ENCODE measurements at regions not wholly inside any gene's neighbourhood (a gene's known extent, or its start where the extent isn't known, plus 50 kb on each side); places are given as distances from the start of the nearest gene placed in this dataset.

GRCh38 chr4:75251547-75251946, 262.7 kb downstream of the RCHY1 start:
- DNase-seq: no peak

More at GRCh38 chr4:75251547-75251946, 262.7 kb downstream of the RCHY1 start:
- no peak overlapping the region for H3K4me2 ChIP-seq (ENCODE audit: insufficient read depth, insufficient read length, low read length)
- no peak overlapping the region for H3K4me3 Mint-ChIP-seq
- no peak overlapping the region for H2BK15ac ChIP-seq (ENCODE audit: low read depth, low read length)
- no peak overlapping the region for H2BK20ac ChIP-seq (ENCODE audit: low read depth, low read length, poor library complexity, severe bottlenecking)
- no peak overlapping the region for H2BK120ac ChIP-seq (ENCODE audit: low read depth, low read length, poor library complexity, severe bottlenecking)
- no peaks in the 10 kb centered on the region; a peak in 1 of 7 replicates for H3K36me3 Mint-ChIP-seq (ENCODE audit: insufficient read depth in 1 of 3, low read depth in 3 of 3)
- peaks cover 0 to 2% of the 10 kb centered on the region in 2 experiments; a peak in 3 of 5 replicates for H3K9me3 Mint-ChIP-seq
- H3K18ac ChIP-seq (ENCODE audit: insufficient read length, low read depth, low read length): no peak overlapping the region
- H3K4me1 ChIP-seq (ENCODE audit: insufficient read depth, low read length): no peaks in the 10 kb centered on the region
- H2BK5ac ChIP-seq (ENCODE audit: insufficient read length, low read length): no peak overlapping the region
- H3K23me2 ChIP-seq (ENCODE audit: insufficient read length, low read depth, low read length, poor library complexity, severe bottlenecking): no peaks in the 10 kb centered on the region
- no peak overlapping the region for H3K27ac ChIP-seq (ENCODE audit: insufficient read length, low read depth, low read length)
- no peak overlapping the region for H3K14ac ChIP-seq (ENCODE audit: insufficient read depth, low read length)
- no peak overlapping the region for H4K5ac ChIP-seq (ENCODE audit: insufficient read length, low read depth, low read length)
- no peak overlapping the region for H4K91ac ChIP-seq (ENCODE audit: insufficient read length, low read depth, low read length)
- H3K27me3 Mint-ChIP-seq (ENCODE audit: low read depth): no peaks in the 10 kb centered on the region
- no peak overlapping the region for H3K56ac ChIP-seq (ENCODE audit: insufficient read length, low read depth, low read length)
- peak overlapping the region in 1 of 3 experiments; percentile 70; a peak in 1 of 7 replicates for H3K27ac Mint-ChIP-seq
- no peak overlapping the region for H3T11ph ChIP-seq (ENCODE audit: low read length)
- H3K23ac ChIP-seq (ENCODE audit: insufficient read length, low read depth, low read length): no peak overlapping the region
- no peak overlapping the region for H4K8ac ChIP-seq (replicated peaks; ENCODE audit: insufficient read length, low read depth, low read length)
- no peak overlapping the region for H2AFZ ChIP-seq (ENCODE audit: low read length)
- H2BK12ac ChIP-seq (ENCODE audit: insufficient read length, low read depth, low read length): no peak overlapping the region
- H3K27me3 ChIP-seq (ENCODE audit: insufficient read depth, low read length): no peaks in the 10 kb centered on the region; the same call in 1 of the 2 replicates
- no peaks in the 10 kb centered on the region for H3K9me3 ChIP-seq (ENCODE audit: control insufficient read depth, low read depth, low read length)
- H3K4me1 Mint-ChIP-seq: peaks cover 0 to 2% of the 10 kb centered on the region in 2 experiments; a peak in 2 of 4 replicates
- H3K79me1 ChIP-seq (ENCODE audit: insufficient read depth, low read depth, low read length, poor library complexity, severe bottlenecking): no peaks in the 10 kb centered on the region
- no peaks in the 10 kb centered on the region for H3K79me2 ChIP-seq (ENCODE audit: insufficient read depth, low read length)
- H3K9ac ChIP-seq (ENCODE audit: extremely low read depth, insufficient read length, low read length): no peak overlapping the region
- no peaks in the 10 kb centered on the region for H4K20me1 ChIP-seq (ENCODE audit: control insufficient read depth, insufficient read depth, insufficient read length)
- TF ChIP-seq CTCF (conservative IDR thresholded peaks at IDR 0.05): no peak
- H2AK5ac ChIP-seq (ENCODE audit: insufficient read length, low read length): no peak overlapping the region
- WGBS (ENCODE audit: extremely low coverage, insufficient read length, low lambda C conversion rate): no CpG with 5 or more reads among the region's 3 CpGs
- no peak overlapping the region for H3K4ac ChIP-seq (ENCODE audit: low read depth, low read length)

Data from H9 (cell line).